Gastroesophageal sphincter (tissue), 4 donors: ENCODE measurements at regions not wholly inside any gene's neighbourhood (a gene's known extent, or its start where the extent isn't known, plus 50 kb on each side); places are given as distances from the start of the nearest gene placed in this dataset.

ENCODE experiments used
- ATAC-seq: fragments of 150-250 bp; one replicate; pipeline ENCODE4 v1.9.1; 2016; ENCODE audit warnings: mild to moderate bottlenecking, moderate library complexity
- H3K27ac ChIP-seq, 4 donors: fragments of 200-600 bp; sonication (generic) in 3 of 4; 1 replicate in 3 of 4; 2 replicates in 1 of 4; pipeline ENCODE4 v1.5.1; 2016 to 2019
- H3K27me3 ChIP-seq: fragments of 200-600 bp; sonication (generic); one replicate; pipeline ENCODE4 v1.5.1; 2019
- H3K36me3 ChIP-seq, 2 donors: fragments of 200-600 bp; sonication (generic); one replicate each; pipeline ENCODE4 v1.5.1; 2019; ENCODE audit warnings: control low read depth in 1 of 2
- H3K4me1 ChIP-seq, 3 donors: fragments of 200-600 bp; sonication (generic); 1 replicate in 2 of 3; 2 replicates in 1 of 3; pipeline ENCODE4 v1.5.1; 2016 to 2019; ENCODE audit warnings: control low read depth in 2 of 3
- H3K4me3 ChIP-seq, 2 donors: fragments of 200-600 bp; sonication (generic); one replicate each; pipeline ENCODE4 v1.5.1; 2019; ENCODE audit warnings: mild to moderate bottlenecking in 1 of 2, moderate library complexity in 1 of 2
- H3K9me3 ChIP-seq, 3 donors: fragments of 200-600 bp; sonication (generic); one replicate each; pipeline ENCODE4 v1.5.1; 2017 to 2019; ENCODE audit warnings: control low read depth in 2 of 3
- CTCF ChIP-seq, 4 experiments: fragments of 200-600 bp in 2 of 4; fragments of 450-650 bp in 2 of 4; sonication (generic) in 1 of 4; IDR thresholded peaks; one replicate each; pipeline ENCODE4 v1.5.1; 2017 to 2019; ENCODE audit warnings: antibody characterized with exemption in 4 of 4, mild to moderate bottlenecking in 2 of 4, moderate library complexity in 2 of 4
- EP300 ChIP-seq: sonication (generic); formaldehyde crosslinking; IDR thresholded peaks from one replicate; pipeline ENCODE4 v1.6.1; 2017; ENCODE audit warnings: antibody characterized with exemption, mild to moderate bottlenecking
- POLR2A ChIP-seq, 2 donors: fragments of 450-650 bp; IDR thresholded peaks; one replicate each; pipeline ENCODE4 v1.6.1; 2017; ENCODE audit warnings: antibody characterized with exemption in 2 of 2, mild to moderate bottlenecking in 2 of 2, moderate library complexity in 1 of 2
- POLR2AphosphoS5 ChIP-seq: sonication (generic); formaldehyde crosslinking; IDR thresholded peaks from one replicate; pipeline ENCODE4 v1.6.1; 2017; ENCODE audit warnings: antibody characterized with exemption
- WGBS, 2 donors: methylation state at CpG; one replicate each; pipeline ENCODE4 v1.1.5; 2018; ENCODE audit warnings: low coverage in 1 of 2; 5-methylcytosine and 5-hydroxymethylcytosine counted together

GRCh38 chr14:101616202-101616601 lies 54.9 kb downstream of the DIO3 start:
- no peak for ATAC-seq
- Histone ChIP-seq H3K36me3 (no peaks in the 10 kb centered on the region), H3K9me3 (no peaks in the 10 kb centered on the region), H3K27ac (no peak overlapping the region), H3K4me1 (no peaks in the 10 kb centered on the region), H3K27me3 (peaks cover 11% of the 10 kb centered on the region), H3K4me3 (no peak overlapping the region)
- WGBS, 2 donors: 50 to 73% methylated on average over 2 of the region's 2 CpGs
- TF ChIP-seq POLR2A (IDR thresholded peaks at IDR 0.05): no peak
- TF ChIP-seq CTCF (IDR thresholded peaks at IDR 0.05): no peak
- no peak for TF ChIP-seq EP300
- TF ChIP-seq POLR2AphosphoS5: no peak

- WGBS, 2 donors: 83% methylated on average over 2 of the region's 8 CpGs
- Histone ChIP-seq H3K4me1 (no peaks in the 10 kb centered on the region), H3K27ac (no peak overlapping the region), H3K4me3 (no peak overlapping the region), H3K9me3 (no peaks in the 10 kb centered on the region), H3K27me3 (peaks cover 5% of the 10 kb centered on the region), H3K36me3 (no peaks in the 10 kb centered on the region)
- no peak for ATAC-seq
- no peak for TF ChIP-seq POLR2A (IDR thresholded peaks at IDR 0.05)
- no peak for TF ChIP-seq POLR2AphosphoS5
- TF ChIP-seq CTCF (IDR thresholded peaks at IDR 0.05): no peak
- TF ChIP-seq EP300: no peak
Observed at GRCh38 chr14:101619484-101619883, 58.2 kb downstream of the DIO3 start.

GRCh38 chr14:101620031-101620788 lies 58.9 kb downstream of the DIO3 start:
- no peak for TF ChIP-seq POLR2A (IDR thresholded peaks at IDR 0.05)
- no peak for TF ChIP-seq CTCF (IDR thresholded peaks at IDR 0.05)
- TF ChIP-seq POLR2AphosphoS5: no peak
- TF ChIP-seq EP300: no peak
- no peaks in the 10 kb centered on the region for H3K27me3 ChIP-seq
- no CpG with 5 or more reads among the region's 11 CpGs for WGBS, 2 donors
- H3K9me3 ChIP-seq: no peaks in the 10 kb centered on the region
- no peaks in the 10 kb centered on the region for H3K4me1 ChIP-seq
- ATAC-seq: no peak
- no peaks in the 10 kb centered on the region for H3K36me3 ChIP-seq
- no peak overlapping the region for H3K4me3 ChIP-seq
- no peak overlapping the region for H3K27ac ChIP-seq

GRCh38 chr14:101620821-101621785 lies 59.8 kb downstream of the DIO3 start:
- no peaks in the 10 kb centered on the region for H3K27me3 ChIP-seq
- H3K4me3 ChIP-seq: no peak overlapping the region
- ATAC-seq: no peak
- TF ChIP-seq POLR2AphosphoS5 (no peak), CTCF (IDR thresholded peaks at IDR 0.05) (no peak), EP300 (no peak), POLR2A (IDR thresholded peaks at IDR 0.05) (no peak)
- 95 to 100% methylated on average over 2 to 4 of the region's 22 CpGs for WGBS, 2 donors
- H3K36me3 ChIP-seq: no peaks in the 10 kb centered on the region
- no peak overlapping the region for H3K27ac ChIP-seq
- H3K9me3 ChIP-seq: no peaks in the 10 kb centered on the region
- H3K4me1 ChIP-seq: no peaks in the 10 kb centered on the region
